ENCODE measurements at regions not wholly inside any gene's neighbourhood (a gene's known extent, or its start where the extent isn't known, plus 50 kb on each side); places are given as distances from the start of the nearest gene placed in this dataset.

DNA sequence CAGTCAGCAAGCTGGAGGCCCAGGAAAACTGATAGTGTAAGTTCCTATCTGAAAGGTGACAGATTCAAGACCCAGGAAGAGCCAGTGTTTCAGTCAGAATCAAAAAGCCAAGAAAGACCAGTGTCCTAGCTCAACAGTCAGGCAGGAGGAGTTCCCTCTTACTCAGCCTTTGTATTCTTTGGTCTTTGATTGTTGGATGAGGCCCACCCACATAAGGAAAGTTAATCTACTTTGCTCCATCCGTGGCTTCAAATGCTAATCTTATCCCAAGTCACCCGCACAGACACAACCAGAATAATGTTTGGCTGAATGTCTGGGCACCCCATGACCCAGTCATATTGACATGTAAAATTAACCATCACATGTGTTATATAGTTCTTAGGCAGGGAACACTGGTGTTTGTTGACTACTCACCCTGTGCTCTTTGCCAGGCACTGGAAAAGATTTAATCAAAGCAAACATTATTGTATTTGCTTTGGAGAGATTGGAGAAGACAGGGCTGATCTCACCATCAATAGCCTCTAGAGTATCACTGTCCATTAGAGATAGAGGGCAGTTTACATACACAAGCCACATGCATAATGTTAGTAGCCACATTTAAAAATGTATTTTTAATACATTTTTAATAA is 96.3 kb upstream of the KCNN2 start:
- no peak for TF ChIP-seq CHD1 (IDR thresholded peaks at IDR 0.05; ENCODE audit: low read depth, low read length)
- TF ChIP-seq, protein P1, sequence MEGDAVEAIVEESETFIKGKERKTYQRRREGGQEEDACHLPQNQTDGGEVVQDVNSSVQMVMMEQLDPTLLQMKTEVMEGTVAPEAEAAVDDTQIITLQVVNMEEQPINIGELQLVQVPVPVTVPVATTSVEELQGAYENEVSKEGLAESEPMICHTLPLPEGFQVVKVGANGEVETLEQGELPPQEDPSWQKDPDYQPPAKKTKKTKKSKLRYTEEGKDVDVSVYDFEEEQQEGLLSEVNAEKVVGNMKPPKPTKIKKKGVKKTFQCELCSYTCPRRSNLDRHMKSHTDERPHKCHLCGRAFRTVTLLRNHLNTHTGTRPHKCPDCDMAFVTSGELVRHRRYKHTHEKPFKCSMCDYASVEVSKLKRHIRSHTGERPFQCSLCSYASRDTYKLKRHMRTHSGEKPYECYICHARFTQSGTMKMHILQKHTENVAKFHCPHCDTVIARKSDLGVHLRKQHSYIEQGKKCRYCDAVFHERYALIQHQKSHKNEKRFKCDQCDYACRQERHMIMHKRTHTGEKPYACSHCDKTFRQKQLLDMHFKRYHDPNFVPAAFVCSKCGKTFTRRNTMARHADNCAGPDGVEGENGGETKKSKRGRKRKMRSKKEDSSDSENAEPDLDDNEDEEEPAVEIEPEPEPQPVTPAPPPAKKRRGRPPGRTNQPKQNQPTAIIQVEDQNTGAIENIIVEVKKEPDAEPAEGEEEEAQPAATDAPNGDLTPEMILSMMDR (conservative IDR thresholded peaks at IDR 0.05; ENCODE audit: low read depth, low read length): no peak
